ENCODE measurements at regions not wholly inside any gene's neighbourhood (a gene's known extent, or its start where the extent isn't known, plus 50 kb on each side); places are given as distances from the start of the nearest gene placed in this dataset.

DNA sequence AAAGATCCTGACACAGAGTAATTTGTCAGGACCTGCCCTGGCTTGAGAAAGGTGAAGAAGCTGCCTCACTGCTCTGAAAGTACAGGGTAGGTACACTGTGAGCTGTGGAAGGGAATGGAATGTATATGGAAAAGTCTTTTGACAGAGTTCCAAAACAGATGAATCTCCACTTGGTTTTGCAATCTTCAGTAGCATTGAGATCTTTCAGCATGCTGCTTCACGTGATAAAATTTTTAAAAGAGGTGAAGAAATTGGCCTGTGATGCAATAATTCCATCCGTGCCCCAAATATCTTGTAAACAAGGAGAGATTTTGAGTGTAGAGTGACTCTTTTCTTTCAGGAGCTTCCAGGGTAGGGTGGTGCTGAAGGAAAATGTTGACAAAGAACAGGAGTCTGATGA lies 123.1 kb downstream of the OSR1 start:
- Histone ChIP-seq H3K27me3 (ENCODE audit: low read depth) (no peaks in the 10 kb centered on the region), H3K36me3 (no peaks in the 10 kb centered on the region), H3K4me3 (no peak overlapping the region), H3K4me1 (peaks cover 4% of the 10 kb centered on the region), H3K27ac (no peak overlapping the region), H3K9me3 (no peaks in the 10 kb centered on the region)
- intact Hi-C loops (cut with DNase I): no loop called here
- TF ChIP-seq, protein P1, sequence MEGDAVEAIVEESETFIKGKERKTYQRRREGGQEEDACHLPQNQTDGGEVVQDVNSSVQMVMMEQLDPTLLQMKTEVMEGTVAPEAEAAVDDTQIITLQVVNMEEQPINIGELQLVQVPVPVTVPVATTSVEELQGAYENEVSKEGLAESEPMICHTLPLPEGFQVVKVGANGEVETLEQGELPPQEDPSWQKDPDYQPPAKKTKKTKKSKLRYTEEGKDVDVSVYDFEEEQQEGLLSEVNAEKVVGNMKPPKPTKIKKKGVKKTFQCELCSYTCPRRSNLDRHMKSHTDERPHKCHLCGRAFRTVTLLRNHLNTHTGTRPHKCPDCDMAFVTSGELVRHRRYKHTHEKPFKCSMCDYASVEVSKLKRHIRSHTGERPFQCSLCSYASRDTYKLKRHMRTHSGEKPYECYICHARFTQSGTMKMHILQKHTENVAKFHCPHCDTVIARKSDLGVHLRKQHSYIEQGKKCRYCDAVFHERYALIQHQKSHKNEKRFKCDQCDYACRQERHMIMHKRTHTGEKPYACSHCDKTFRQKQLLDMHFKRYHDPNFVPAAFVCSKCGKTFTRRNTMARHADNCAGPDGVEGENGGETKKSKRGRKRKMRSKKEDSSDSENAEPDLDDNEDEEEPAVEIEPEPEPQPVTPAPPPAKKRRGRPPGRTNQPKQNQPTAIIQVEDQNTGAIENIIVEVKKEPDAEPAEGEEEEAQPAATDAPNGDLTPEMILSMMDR (IDR thresholded peaks at IDR 0.05): no peak
- ATAC-seq (peak in 1 of 2 donors; percentile 16), DNase-seq (no peak)

DNA sequence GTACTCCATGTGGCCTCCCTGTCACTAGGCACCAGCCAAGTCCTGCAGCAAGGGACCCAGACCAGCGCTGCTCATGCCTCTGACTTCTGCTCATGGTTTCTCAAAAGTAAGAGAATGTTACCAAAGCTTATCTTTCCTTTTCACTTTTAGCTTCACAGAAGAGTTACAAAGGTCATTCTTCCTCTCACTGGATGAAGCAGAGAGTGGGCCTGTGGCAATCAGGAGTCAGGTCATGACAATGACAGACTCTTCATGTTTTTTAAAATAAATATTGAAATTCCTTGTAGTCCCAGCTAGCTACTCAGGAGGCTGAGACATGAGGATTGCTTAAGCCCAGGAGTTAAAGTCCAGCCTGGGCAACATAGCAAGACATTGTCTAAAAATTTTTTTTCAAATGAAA lies 126.1 kb downstream of the OSR1 start:
- H3K36me3 ChIP-seq: no peaks in the 10 kb centered on the region
- H3K27me3 ChIP-seq (ENCODE audit: low read depth): no peaks in the 10 kb centered on the region
- H3K4me3 ChIP-seq: no peak overlapping the region
- H3K9me3 ChIP-seq: no peaks in the 10 kb centered on the region
- DNase-seq: no peak
- ATAC-seq: no peak
- TF ChIP-seq, protein P1 (IDR thresholded peaks at IDR 0.05): no peak
- H3K4me1 ChIP-seq: peaks cover 4% of the 10 kb centered on the region
- no peak overlapping the region for H3K27ac ChIP-seq
- intact Hi-C loops (cut with DNase I): no loop called here

DNA sequence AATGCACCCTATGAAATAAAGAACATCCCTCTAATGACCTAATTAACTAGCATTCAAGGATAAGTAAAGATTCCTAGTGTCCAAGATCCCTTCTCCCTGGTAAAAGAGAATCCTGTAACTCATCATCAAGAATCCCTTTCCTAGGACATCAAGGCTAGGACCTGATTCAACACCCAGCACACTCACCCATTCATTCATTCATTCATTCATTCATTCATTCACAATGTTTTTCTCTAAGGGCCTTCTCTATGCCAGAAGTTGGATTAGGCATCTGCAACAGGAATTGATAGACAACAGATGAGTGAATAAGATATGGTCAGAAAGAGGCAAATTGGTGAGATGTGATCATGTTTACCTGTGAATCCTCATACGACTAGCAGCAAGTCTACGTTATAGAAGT lies 126.8 kb downstream of the OSR1 start:
- H3K36me3 ChIP-seq: no peaks in the 10 kb centered on the region
- no peaks in the 10 kb centered on the region for H3K27me3 ChIP-seq (ENCODE audit: low read depth)
- H3K27ac ChIP-seq: no peak overlapping the region
- ATAC-seq (no peak), DNase-seq (no peak)
- no peak overlapping the region for H3K4me3 ChIP-seq
- peaks cover 4% of the 10 kb centered on the region for H3K4me1 ChIP-seq
- H3K9me3 ChIP-seq: no peaks in the 10 kb centered on the region
- intact Hi-C loops (cut with DNase I): no loop called here
- TF ChIP-seq, protein P1 (IDR thresholded peaks at IDR 0.05): no peak

DNA sequence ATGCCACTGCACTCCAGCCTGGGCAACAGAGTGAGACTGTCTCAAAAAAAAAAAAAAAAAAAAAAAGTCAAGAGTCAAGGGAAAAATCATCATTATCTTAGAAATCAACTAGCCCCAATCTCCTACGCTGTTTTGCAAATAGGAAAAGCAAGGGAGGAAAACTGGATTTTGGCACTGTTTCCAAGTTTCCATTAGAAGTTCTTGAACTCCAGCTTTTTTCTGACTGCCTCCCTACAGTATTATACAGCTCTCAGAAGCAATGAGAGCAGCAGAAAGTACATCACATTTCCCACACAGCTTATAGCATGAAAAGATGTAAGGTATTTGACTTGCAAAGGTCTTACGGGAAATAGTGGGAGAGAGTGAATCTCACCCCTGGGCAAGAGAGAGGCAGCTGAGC lies 127.8 kb downstream of the OSR1 start:
- DNase-seq (no peak), ATAC-seq (no peak)
- H3K4me3 ChIP-seq: no peak overlapping the region
- H3K9me3 ChIP-seq: no peaks in the 10 kb centered on the region
- TF ChIP-seq, protein P1 (IDR thresholded peaks at IDR 0.05): no peak
- no peak overlapping the region for H3K27ac ChIP-seq
- peaks cover 4% of the 10 kb centered on the region for H3K4me1 ChIP-seq
- H3K27me3 ChIP-seq (ENCODE audit: low read depth): no peaks in the 10 kb centered on the region
- H3K36me3 ChIP-seq: no peaks in the 10 kb centered on the region
- intact Hi-C loops (cut with DNase I): no loop called here

DNA sequence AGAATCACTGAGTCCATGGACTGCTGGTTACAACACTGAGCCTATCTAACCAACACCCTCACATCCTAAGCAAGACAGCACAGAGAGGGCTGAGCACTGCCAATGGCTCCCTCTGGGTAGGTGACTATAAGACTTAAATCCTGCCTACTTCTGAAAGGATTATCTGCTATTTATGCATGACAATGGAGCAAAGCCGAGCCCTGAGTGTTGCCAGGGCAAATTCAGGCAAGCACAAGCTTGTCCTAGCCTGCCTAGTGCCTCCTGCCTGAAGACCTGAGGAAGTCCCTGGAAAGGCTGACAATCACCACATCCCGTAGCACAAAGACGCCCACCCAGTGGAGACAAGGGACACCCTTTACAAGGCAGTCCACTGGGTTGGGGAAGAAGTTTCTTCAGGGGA lies 129.7 kb downstream of the OSR1 start:
- Histone ChIP-seq H3K4me1 (no peaks in the 10 kb centered on the region), H3K27ac (no peak overlapping the region), H3K4me3 (no peak overlapping the region), H3K36me3 (no peaks in the 10 kb centered on the region), H3K27me3 (ENCODE audit: low read depth) (no peaks in the 10 kb centered on the region), H3K9me3 (no peaks in the 10 kb centered on the region)
- ATAC-seq (no peak), DNase-seq (no peak)
- intact Hi-C loops (cut with DNase I): no loop called here
- TF ChIP-seq, protein P1 (IDR thresholded peaks at IDR 0.05): no peak

DNA sequence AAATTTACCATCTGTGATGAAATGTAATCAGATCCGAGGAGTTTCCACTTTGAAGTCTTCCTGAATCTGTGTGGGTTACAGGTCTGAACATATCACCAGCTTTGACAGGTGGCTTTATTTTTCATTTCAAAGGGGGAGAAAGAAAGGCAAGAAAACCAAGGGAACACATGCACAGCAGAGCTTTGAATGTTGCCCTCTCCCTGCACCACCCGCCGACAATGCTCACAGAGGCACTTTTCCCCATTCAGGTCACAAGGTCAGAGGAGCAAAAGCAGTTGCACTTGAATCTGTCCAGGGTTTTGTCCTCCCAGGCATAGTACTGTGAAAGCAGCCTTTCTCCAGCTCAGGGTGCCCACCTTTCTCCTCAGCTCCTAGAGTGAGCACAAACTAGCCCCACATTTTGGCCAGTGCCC lies 130.2 kb downstream of the OSR1 start:
- Histone ChIP-seq H3K36me3 (no peaks in the 10 kb centered on the region), H3K4me3 (no peak overlapping the region), H3K9me3 (no peaks in the 10 kb centered on the region), H3K4me1 (no peaks in the 10 kb centered on the region), H3K27ac (no peak overlapping the region), H3K27me3 (ENCODE audit: low read depth) (no peaks in the 10 kb centered on the region)
- ATAC-seq (no peak), DNase-seq (no peak)
- TF ChIP-seq, protein P1 (IDR thresholded peaks at IDR 0.05): no peak
- intact Hi-C loops (cut with DNase I): no loop called here

Measured in lower lobe of right lung (tissue), 2 donors.